Right ventricle myocardium superior (tissue), 1 donor: ENCODE measurements at regions not wholly inside any gene's neighbourhood (a gene's known extent, or its start where the extent isn't known, plus 50 kb on each side); places are given as distances from the start of the nearest gene placed in this dataset.

Experiments
- ATAC-seq: fragments of 200-7000 bp; cut with Tn5 transposase; one replicate; pipeline ENCODE4 v1.9.1; 2020; ENCODE audit warnings: mild to moderate bottlenecking; ENCODE audit not compliant: poor library complexity
- DNase-seq: peaks from one replicate; pipeline ENCODE4 v3.0.0-alpha.2; 2020
- intact Hi-C: fragments of 100-400 bp; cut with DNase I; formaldehyde crosslinking; loops from one replicate; pipeline ENCODE4 v1.11.2; 2022
- donor health status: DM: no; HTN: yes; CAD: no; lungs with severe emphysema.

- intact Hi-C loops = no loop called here
- ATAC-seq = no peak
- DNase-seq = no peak
Observed at GRCh38 chr4:12827966-12828365, 656.2 kb downstream of the RAB28 start.

GRCh38 chr4:12791536-12791935 is 692.6 kb downstream of the RAB28 start:
- DNase-seq (no peak), ATAC-seq (no peak)
- intact Hi-C loops = no loop called here

GRCh38 chr4:12787261-12787660 is 696.9 kb downstream of the RAB28 start:
- intact Hi-C loops = no loop called here
- DNase-seq = no peak
- no peak for ATAC-seq

- ATAC-seq = no peak
- intact Hi-C loops = no loop called here
- no peak for DNase-seq
Observed at GRCh38 chr4:12778706-12779105, 705.4 kb downstream of the RAB28 start.

- no peak for ATAC-seq
- no peak for DNase-seq
- intact Hi-C loops = no loop called here
Observed at GRCh38 chr4:12778191-12778590, 705.9 kb downstream of the RAB28 start.

- intact Hi-C loops = no loop called here
- DNase-seq = no peak
- no peak for ATAC-seq
Observed at GRCh38 chr4:12770351-12770750, 713.8 kb downstream of the RAB28 start.

GRCh38 chr4:12761694-12762093 is 722.4 kb downstream of the RAB28 start:
- intact Hi-C loops = no loop called here
- ATAC-seq (no peak), DNase-seq (no peak)

- intact Hi-C loops = no loop called here
- DNase-seq (no peak), ATAC-seq (no peak)
Observed at GRCh38 chr4:12747154-12747553, 737.0 kb downstream of the RAB28 start.

- DNase-seq (no peak), ATAC-seq (no peak)
- intact Hi-C loops = no loop called here
Observed at GRCh38 chr4:12746221-12746620, 737.9 kb downstream of the RAB28 start.

GRCh38 chr4:12734586-12734985 is 749.6 kb downstream of the RAB28 start:
- intact Hi-C loops = no loop called here
- no peak for DNase-seq
- ATAC-seq = no peak

GRCh38 chr4:12729384-12729783 is 754.8 kb downstream of the RAB28 start:
- intact Hi-C loops = loop anchor here (2.0 kb wide), 1 partner anchor 819 kb away; no protein-coding TSS in a partner anchor
- ATAC-seq = peak; percentile 41
- no peak for DNase-seq

- ATAC-seq (peak; percentile 74), DNase-seq (no peak)
- intact Hi-C loops = no loop called here
Observed at GRCh38 chr4:12724510-12724909, 759.6 kb downstream of the RAB28 start.

- intact Hi-C loops = no loop called here
- DNase-seq (no peak), ATAC-seq (peak; percentile 45)
Observed at GRCh38 chr4:12723849-12724447, 760.2 kb downstream of the RAB28 start.

GRCh38 chr4:12716896-12717295 is 767.2 kb downstream of the RAB28 start:
- intact Hi-C loops = loop anchor here (10.0 kb wide), 1 partner anchor 52 kb away; no protein-coding TSS in a partner anchor
- DNase-seq (no peak), ATAC-seq (no peak)

- intact Hi-C loops = loop anchor here (10.0 kb wide), 1 partner anchor 48 kb away; no protein-coding TSS in a partner anchor
- DNase-seq (no peak), ATAC-seq (no peak)
Observed at GRCh38 chr4:12712648-12713339, 771.3 kb downstream of the RAB28 start.

- DNase-seq (no peak), ATAC-seq (no peak)
- intact Hi-C loops = no loop called here
Observed at GRCh38 chr4:12707381-12708175, 776.6 kb downstream of the RAB28 start.

- DNase-seq = no peak
- intact Hi-C loops = no loop called here
- ATAC-seq = no peak
Observed at GRCh38 chr4:12703036-12703435, 781.1 kb downstream of the RAB28 start.

GRCh38 chr4:12701384-12701783 is 782.8 kb downstream of the RAB28 start:
- ATAC-seq (no peak), DNase-seq (no peak)
- intact Hi-C loops = no loop called here

GRCh38 chr4:12697970-12698369 is 786.2 kb downstream of the RAB28 start:
- ATAC-seq = no peak
- no peak for DNase-seq
- intact Hi-C loops = no loop called here

GRCh38 chr4:12692815-12693214 is 791.3 kb downstream of the RAB28 start:
- DNase-seq = no peak
- ATAC-seq = no peak
- intact Hi-C loops = no loop called here
